GM23248 (cell line): ENCODE measurements at regions not wholly inside any gene's neighbourhood (a gene's known extent, or its start where the extent isn't known, plus 50 kb on each side); places are given as distances from the start of the nearest gene placed in this dataset.

Experiments
- DNase-seq: peaks from one replicate; pipeline ENCODE4 v3.0.0-alpha.2; 2015
- H2AFZ ChIP-seq: fragments of 200-600 bp; sonication (generic); 2 replicates; pipeline ENCODE4 v1.6.1; 2016; ENCODE audit warnings: antibody characterized with exemption
- H3F3A ChIP-seq: fragments of 200-600 bp; sonication (generic); 2 replicates; pipeline ENCODE4 v1.6.1; 2016; ENCODE audit warnings: mild to moderate bottlenecking, antibody characterized with exemption, mixed run types; ENCODE audit not compliant: insufficient read depth
- H3K27ac ChIP-seq: fragments of 200-600 bp; sonication (generic); 2 replicates; pipeline ENCODE4 v1.5.1; 2016; ENCODE audit warnings: mild to moderate bottlenecking
- H3K27me3 ChIP-seq: fragments of 200-600 bp; sonication (generic); replicated peaks from 2 replicates; pipeline ENCODE4 v1.6.1; 2016; ENCODE audit warnings: mild to moderate bottlenecking; ENCODE audit not compliant: insufficient read depth
- H3K36me3 ChIP-seq: fragments of 200-600 bp; sonication (generic); 2 replicates; pipeline ENCODE4 v1.6.1; 2016; ENCODE audit warnings: low read depth, mild to moderate bottlenecking
- H3K4me1 ChIP-seq: fragments of 200-600 bp; sonication (generic); 2 replicates; pipeline ENCODE4 v1.6.1; 2016; ENCODE audit warnings: mild to moderate bottlenecking; ENCODE audit not compliant: insufficient read depth
- H3K4me2 ChIP-seq: fragments of 200-600 bp; sonication (generic); one replicate; pipeline ENCODE4 v1.6.1; 2016; ENCODE audit warnings: mild to moderate bottlenecking; ENCODE audit not compliant: unreplicated experiment
- H3K4me3 ChIP-seq: fragments of 200-600 bp; sonication (generic); 2 replicates; pipeline ENCODE4 v1.5.1; 2016; ENCODE audit warnings: mild to moderate bottlenecking
- H3K79me2 ChIP-seq: fragments of 200-600 bp; sonication (generic); 2 replicates; pipeline ENCODE4 v1.6.1; 2016; ENCODE audit warnings: mild to moderate bottlenecking; ENCODE audit not compliant: insufficient read depth
- H3K9ac ChIP-seq: fragments of 200-600 bp; sonication (generic); 2 replicates; pipeline ENCODE4 v1.6.1; 2016; ENCODE audit warnings: mild to moderate bottlenecking
- H3K9me2 ChIP-seq: fragments of 200-600 bp; sonication (generic); 2 replicates; pipeline ENCODE4 v1.6.1; 2016; ENCODE audit warnings: mixed run types, mild to moderate bottlenecking, moderate library complexity; ENCODE audit not compliant: insufficient read depth
- H3K9me3 ChIP-seq: fragments of 200-600 bp; sonication (generic); one replicate; pipeline ENCODE4 v1.6.1; 2017; ENCODE audit warnings: low read depth
- H4K20me1 ChIP-seq: fragments of 200-600 bp; sonication (generic); 2 replicates; pipeline ENCODE4 v1.6.0; 2016; ENCODE audit not compliant: insufficient read depth
- EZH2 ChIP-seq: fragments of 200-600 bp; sonication (generic); IDR thresholded peaks from 2 replicates; pipeline ENCODE4 v1.6.1; 2018; ENCODE audit warnings: antibody characterized with exemption, mild to moderate bottlenecking; ENCODE audit not compliant: insufficient read depth, poor library complexity, severe bottlenecking
- EZH2phosphoT487 ChIP-seq: fragments of 200-600 bp; sonication (generic); IDR thresholded peaks from 2 replicates; pipeline ENCODE4 v1.6.1; 2018; ENCODE audit warnings: antibody characterized with exemption, moderate library complexity, mild to moderate bottlenecking, low read depth; ENCODE audit not compliant: insufficient read depth
- WGBS, 2 experiments: methylation state at CpG; one replicate each; pipeline ENCODE4 v1.1.6; 2015 to 2017; ENCODE audit warnings: low lambda C conversion rate in 2 of 2, low coverage in 1 of 2; ENCODE audit errors: missing lambda C conversion rate in 2 of 2; 5-methylcytosine and 5-hydroxymethylcytosine counted together
- in situ Hi-C: fragments of 300-500 bp; cut with MboI; formaldehyde crosslinking; loops from 2 replicates; pipeline ENCODE4 v1.15.0; 2020

DNA sequence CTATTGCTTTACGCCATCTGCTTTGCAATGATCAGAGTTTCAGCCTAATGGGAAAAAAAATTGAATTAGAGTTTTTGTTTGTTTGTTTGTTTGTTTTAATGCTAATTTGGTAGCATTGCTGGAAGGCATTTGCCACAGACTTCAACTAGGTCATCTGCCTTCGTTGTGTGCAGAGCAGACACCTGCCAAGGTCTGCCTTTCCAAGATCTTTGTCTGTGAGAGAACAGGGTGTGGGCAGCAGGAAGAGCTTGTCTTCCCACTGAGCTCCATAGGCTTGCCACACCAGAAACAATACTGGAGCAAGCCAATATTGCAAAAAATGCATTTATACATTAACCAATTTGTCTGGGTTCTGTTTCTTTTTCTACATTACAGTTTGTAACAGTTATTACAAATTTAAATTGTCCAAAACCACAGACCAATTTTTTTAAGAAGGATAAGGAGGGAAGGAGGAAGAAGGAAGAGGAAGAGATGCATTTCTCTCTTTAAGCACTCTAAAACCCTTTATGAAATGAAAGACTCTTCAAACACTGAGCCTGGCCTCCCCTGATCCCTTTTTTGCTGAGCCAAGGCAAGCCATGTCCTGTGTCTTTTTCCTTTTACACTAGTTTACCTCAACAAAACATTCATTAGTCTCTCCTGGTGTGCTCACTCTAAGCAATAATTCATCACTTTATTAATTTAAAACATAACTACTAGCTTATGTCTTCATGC lies 210.5 kb downstream of the SNX18 start:
- 52 to 57% methylated on average over 2 of the region's 2 CpGs for WGBS, 2 experiments

DNA sequence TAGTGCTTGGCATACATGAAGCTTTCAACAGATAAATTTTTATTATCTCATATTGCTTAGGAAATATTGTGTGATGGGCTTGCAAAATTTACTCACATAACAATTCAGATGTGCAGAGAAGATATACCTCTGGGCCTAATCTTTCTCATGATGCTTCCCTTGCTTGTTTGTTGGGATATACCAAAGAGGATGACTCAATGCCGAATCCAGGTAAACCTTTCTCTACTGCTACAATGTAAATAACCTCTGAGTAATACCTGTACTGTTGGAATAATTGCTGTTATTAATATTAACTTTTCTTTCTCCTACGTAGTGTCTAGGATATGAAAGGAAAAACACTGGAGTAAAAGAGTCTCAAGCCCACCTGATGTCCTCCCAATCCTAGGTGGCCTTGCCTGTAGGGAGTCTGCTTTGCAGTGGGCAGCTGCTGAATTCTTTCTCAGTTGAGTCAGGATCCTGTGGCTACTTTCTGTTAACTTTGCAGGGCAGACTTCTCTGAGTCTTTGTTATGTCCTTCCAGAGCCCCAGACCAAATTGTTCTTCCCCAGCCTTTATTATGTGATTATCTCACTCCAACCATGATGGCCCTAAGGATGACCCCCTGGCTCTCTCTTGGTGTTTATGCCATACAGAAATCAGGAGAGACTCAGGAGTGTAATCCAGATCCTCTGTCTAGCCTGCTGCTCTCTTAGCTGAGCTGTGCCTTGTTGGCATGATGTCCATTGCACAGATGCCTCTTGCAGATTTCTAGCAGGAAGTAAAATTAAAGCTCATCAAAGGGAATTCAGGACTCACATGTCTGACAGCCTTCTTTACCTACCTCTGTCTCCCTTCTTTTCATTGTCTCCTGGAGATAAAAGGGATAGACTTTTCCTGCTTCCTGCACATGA lies 208.1 kb downstream of the SNX18 start:
- Histone ChIP-seq H3K27me3 (no peaks in the 10 kb centered on the region), H3K36me3 (no peaks in the 10 kb centered on the region), H2AFZ (peak overlapping the region; percentile 28; the same call in 1 of the 2 replicates), H3K9ac (no peak overlapping the region), H3F3A (peaks cover 9% of the 10 kb centered on the region; the same call in 1 of the 2 replicates), H3K79me2 (no peaks in the 10 kb centered on the region), H3K4me3 (no peak overlapping the region), H4K20me1 (no peaks in the 10 kb centered on the region), H3K9me3 (no peaks in the 10 kb centered on the region), H3K9me2 (no peaks in the 10 kb centered on the region), H3K27ac (no peak overlapping the region), H3K4me2 (no peak overlapping the region), H3K4me1 (peaks cover 19% of the 10 kb centered on the region)
- peak; percentile 52 for DNase-seq
- 83 to 89% methylated on average over 2 of the region's 2 CpGs for WGBS, 2 experiments
- in situ Hi-C loops = no loop called here
- TF ChIP-seq EZH2 (no peak), EZH2phosphoT487 (no peak)

More for the DNA sequence above, 210.5 kb downstream of the SNX18 start:
- Histone ChIP-seq H3K27ac (no peak overlapping the region), H3K4me2 (no peak overlapping the region), H3K4me1 (peaks cover 15% of the 10 kb centered on the region), H2AFZ (no peak overlapping the region), H3F3A (peaks cover 9% of the 10 kb centered on the region; the same call in 1 of the 2 replicates), H3K9me3 (no peaks in the 10 kb centered on the region), H3K9ac (no peak overlapping the region), H4K20me1 (no peaks in the 10 kb centered on the region), H3K36me3 (no peaks in the 10 kb centered on the region), H3K4me3 (no peak overlapping the region), H3K79me2 (no peaks in the 10 kb centered on the region), H3K27me3 (no peaks in the 10 kb centered on the region), H3K9me2 (no peaks in the 10 kb centered on the region)
- no peak for DNase-seq
- TF ChIP-seq EZH2 = no peak
- TF ChIP-seq EZH2phosphoT487 = no peak
- in situ Hi-C loops = no loop called here

DNA sequence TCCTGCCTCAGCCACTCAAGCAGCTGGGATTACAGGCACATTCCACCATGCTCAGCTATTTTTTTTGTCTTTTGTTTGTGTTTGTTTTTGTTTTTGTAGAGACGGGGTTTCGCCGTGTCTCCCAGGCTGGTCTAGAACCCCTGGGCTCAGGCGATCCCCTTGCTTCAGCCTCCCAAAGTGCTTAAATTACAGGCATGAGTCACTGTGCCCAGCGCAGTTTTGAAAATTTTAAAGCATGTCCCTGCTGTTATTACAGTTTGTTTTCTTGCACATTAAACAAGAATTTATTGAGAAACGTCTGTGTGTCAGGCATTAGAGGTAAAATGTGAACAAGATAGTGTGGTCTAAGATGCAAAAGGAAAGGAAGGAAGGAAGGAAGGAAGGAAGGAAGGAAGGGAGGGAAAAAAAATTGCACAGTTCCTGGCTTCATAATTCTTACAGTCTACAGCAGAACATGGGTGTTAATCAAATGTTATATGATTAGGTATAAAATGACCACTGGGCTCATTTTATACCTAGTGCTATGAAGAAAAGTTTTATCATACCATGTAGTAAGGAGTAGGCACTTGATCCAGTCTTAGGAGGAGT lies 205.4 kb downstream of the SNX18 start:
- Histone ChIP-seq H3K79me2 (no peaks in the 10 kb centered on the region), H3K4me3 (no peak overlapping the region), H3K9ac (no peak overlapping the region), H3K4me1 (peaks cover 43% of the 10 kb centered on the region), H3K36me3 (no peaks in the 10 kb centered on the region), H3K27ac (no peak overlapping the region), H3K9me2 (no peaks in the 10 kb centered on the region), H3F3A (peaks cover 33% of the 10 kb centered on the region), H3K9me3 (no peaks in the 10 kb centered on the region), H3K27me3 (no peaks in the 10 kb centered on the region), H3K4me2 (no peak overlapping the region), H4K20me1 (no peaks in the 10 kb centered on the region), H2AFZ (no peak overlapping the region)
- DNase-seq = peak; percentile 44
- TF ChIP-seq EZH2phosphoT487 = no peak
- no peak for TF ChIP-seq EZH2
- 64 to 67% methylated on average over 6 of the region's 6 CpGs for WGBS, 2 experiments
- in situ Hi-C loops = no loop called here

DNA sequence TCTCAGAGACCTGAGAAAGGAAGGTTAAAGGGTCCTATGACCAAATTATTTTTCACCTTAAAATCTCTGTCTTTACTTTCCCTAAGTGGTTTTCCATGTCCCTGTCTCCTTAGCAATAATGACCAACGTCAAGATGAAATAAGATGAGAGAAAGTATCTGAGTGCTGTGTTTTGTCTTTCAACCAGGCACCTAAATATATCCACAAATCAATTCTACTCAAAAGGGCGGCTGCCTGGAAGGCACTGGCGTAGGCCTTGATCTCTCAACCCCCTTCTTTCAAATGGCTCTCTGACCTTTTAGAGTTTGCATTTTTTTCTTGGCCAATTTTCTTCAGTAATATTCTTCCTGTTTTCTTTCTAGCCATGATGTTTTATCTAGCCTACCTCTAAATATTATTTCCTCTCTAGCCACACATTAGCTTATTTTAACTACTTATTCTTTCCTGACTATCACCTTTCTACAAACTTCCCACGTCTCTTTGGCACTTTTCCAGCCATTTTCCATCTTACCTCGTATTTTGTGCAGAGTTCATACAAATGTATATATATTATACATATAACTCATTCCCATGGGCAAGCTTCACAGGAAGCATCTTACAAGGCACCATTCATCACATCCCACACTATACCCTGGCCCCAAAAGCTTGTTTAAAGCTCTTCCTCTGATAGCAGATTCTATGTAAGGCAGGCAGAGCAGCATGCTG lies 204.5 kb downstream of the SNX18 start:
- Histone ChIP-seq H2AFZ (no peak overlapping the region), H3K27me3 (no peaks in the 10 kb centered on the region), H3K4me3 (no peak overlapping the region)

More for the DNA sequence above, 204.5 kb downstream of the SNX18 start:
- no peaks in the 10 kb centered on the region for H3K9me2 ChIP-seq
- no peaks in the 10 kb centered on the region for H4K20me1 ChIP-seq
- H3K9ac ChIP-seq = no peak overlapping the region
- no peak overlapping the region for H3K4me2 ChIP-seq
- WGBS, 2 experiments = 91 to 92% methylated on average over 5 of the region's 5 CpGs
- no peaks in the 10 kb centered on the region for H3K79me2 ChIP-seq
- peaks cover 33% of the 10 kb centered on the region for H3F3A ChIP-seq
- H3K9me3 ChIP-seq = no peaks in the 10 kb centered on the region
- in situ Hi-C loops = no loop called here
- peaks cover 43% of the 10 kb centered on the region for H3K4me1 ChIP-seq
- no peak for TF ChIP-seq EZH2
- TF ChIP-seq EZH2phosphoT487 = no peak
- no peaks in the 10 kb centered on the region for H3K36me3 ChIP-seq
- no peak for DNase-seq
- H3K27ac ChIP-seq = no peak overlapping the region
